ENCODE measurements at regions not wholly inside any gene's neighbourhood (a gene's known extent, or its start where the extent isn't known, plus 50 kb on each side); places are given as distances from the start of the nearest gene placed in this dataset.

DNA sequence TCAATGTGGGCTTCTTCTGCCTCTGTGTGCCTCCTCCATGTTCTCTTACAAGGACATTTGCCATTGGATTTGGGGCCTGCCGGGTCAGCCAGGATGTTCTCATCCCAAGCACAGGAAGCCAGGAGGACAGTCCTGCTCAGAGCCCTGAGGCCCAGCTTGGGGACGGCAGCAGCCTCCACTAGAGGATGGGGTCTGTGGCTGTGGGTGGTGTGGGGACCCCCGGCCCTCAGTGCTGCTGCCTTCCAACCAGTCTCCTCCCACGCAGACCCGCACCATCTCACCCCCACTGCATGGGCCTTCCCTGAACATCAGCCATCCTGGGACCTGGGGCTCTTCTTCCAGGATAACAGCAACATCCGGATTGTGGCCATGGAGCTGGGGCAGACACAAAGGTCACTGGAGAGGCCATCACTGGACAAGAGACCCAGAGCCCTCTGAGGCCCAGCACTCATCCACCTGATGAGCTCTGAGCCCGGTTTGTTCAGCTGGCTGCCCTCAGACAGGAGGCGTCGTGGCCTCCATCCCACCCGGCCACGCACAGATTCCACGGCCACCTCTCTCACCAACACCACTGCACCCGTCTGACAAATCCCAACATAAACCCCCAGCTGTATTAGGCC lies 56.5 kb upstream of the C14orf180 start:
- DNase-seq (ENCODE audit: extremely low read depth in 1 of 4, low spot score in 3 of 4) (no peak), FAIRE-seq (no peak), ATAC-seq (no peak)
- Histone ChIP-seq H3K9ac (ENCODE audit: insufficient read depth in 1 of 2, low read depth in 2 of 2, low read length in 2 of 2) (no peak overlapping the region; a peak in 1 of 4 replicates), H2AFZ (ENCODE audit: low read depth, low read length) (no peak overlapping the region), H3K9me3 (replicated peaks; ENCODE audit: control insufficient read depth, insufficient read depth, low read depth, low read length) (no peaks in the 10 kb centered on the region), H3K4me3 (no peak overlapping the region), H4K20me1 (replicated peaks; ENCODE audit: control insufficient read depth, insufficient read depth, low read length) (no peaks in the 10 kb centered on the region), H3K4me2 (ENCODE audit: insufficient read depth, low read length) (no peak overlapping the region), H3K36me3 (ENCODE audit: control insufficient read depth, insufficient read depth, low read length) (no peaks in the 10 kb centered on the region), H3K9me1 (ENCODE audit: control insufficient read depth, insufficient read depth, low read length) (no peaks in the 10 kb centered on the region), H3K79me2 (ENCODE audit: control insufficient read depth, insufficient read depth, low read length) (no peaks in the 10 kb centered on the region), H3K27ac (ENCODE audit: extremely low read depth, low read depth, low read length) (no peak overlapping the region), H3K4me1 (replicated peaks in 1 of 2; ENCODE audit: control insufficient read depth in 2 of 2, insufficient read depth in 2 of 2, low read length in 2 of 2) (no peaks in the 10 kb centered on the region), H3K27me3 (ENCODE audit: control insufficient read depth in 2 of 2, insufficient read depth in 2 of 2, low read length in 2 of 2) (no peaks in the 10 kb centered on the region)
- TF ChIP-seq, protein P1, sequence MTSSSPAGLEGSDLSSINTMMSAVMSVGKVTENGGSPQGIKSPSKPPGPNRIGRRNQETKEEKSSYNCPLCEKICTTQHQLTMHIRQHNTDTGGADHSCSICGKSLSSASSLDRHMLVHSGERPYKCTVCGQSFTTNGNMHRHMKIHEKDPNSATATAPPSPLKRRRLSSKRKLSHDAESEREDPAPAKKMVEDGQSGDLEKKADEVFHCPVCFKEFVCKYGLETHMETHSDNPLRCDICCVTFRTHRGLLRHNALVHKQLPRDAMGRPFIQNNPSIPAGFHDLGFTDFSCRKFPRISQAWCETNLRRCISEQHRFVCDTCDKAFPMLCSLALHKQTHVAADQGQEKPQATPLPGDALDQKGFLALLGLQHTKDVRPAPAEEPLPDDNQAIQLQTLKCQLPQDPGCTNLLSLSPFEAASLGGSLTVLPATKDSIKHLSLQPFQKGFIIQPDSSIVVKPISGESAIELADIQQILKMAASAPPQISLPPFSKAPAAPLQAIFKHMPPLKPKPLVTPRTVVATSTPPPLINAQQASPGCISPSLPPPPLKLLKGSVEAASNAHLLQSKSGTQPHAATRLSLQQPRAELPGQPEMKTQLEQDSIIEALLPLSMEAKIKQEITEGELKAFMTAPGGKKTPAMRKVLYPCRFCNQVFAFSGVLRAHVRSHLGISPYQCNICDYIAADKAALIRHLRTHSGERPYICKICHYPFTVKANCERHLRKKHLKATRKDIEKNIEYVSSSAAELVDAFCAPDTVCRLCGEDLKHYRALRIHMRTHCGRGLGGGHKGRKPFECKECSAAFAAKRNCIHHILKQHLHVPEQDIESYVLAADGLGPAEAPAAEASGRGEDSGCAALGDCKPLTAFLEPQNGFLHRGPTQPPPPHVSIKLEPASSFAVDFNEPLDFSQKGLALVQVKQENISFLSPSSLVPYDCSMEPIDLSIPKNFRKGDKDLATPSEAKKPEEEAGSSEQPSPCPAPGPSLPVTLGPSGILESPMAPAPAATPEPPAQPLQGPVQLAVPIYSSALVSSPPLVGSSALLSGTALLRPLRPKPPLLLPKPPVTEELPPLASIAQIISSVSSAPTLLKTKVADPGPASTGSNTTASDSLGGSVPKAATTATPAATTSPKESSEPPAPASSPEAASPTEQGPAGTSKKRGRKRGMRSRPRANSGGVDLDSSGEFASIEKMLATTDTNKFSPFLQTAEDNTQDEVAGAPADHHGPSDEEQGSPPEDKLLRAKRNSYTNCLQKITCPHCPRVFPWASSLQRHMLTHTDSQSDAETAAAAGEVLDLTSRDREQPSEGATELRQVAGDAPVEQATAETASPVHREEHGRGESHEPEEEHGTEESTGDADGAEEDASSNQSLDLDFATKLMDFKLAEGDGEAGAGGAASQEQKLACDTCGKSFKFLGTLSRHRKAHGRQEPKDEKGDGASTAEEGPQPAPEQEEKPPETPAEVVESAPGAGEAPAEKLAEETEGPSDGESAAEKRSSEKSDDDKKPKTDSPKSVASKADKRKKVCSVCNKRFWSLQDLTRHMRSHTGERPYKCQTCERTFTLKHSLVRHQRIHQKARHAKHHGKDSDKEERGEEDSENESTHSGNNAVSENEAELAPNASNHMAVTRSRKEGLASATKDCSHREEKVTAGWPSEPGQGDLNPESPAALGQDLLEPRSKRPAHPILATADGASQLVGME (CRISPR knock-in tag; IDR thresholded peaks at IDR 0.05): no peak
- TF ChIP-seq HMG20B (CRISPR knock-in tag; IDR thresholded peaks at IDR 0.05) (no peak), ZNF41 (CRISPR knock-in tag; conservative IDR thresholded peaks at IDR 0.05) (no peak), MXI1 (IDR thresholded peaks at IDR 0.05; ENCODE audit: low read depth, low read length) (no peak), HIVEP1 (CRISPR knock-in tag; IDR thresholded peaks at IDR 0.05) (no peak)
- BruUV-seq (replicated peaks): no TSS peak
- intact Hi-C loops (cut with micrococcal nuclease): no loop called here
- ChIA-PET CTCF (ENCODE audit: low intra/inter-chr PET ratio) (no interaction called here), POLR2A (interaction anchor here (0.7 kb wide), 2 partner anchors 41 to 90 kb away, joined by 3 read pairs; no protein-coding TSS in a partner anchor)
- in situ Hi-C loops (cut with MboI): no loop called here
- 0% methylated on average over 10 of the region's 13 CpGs for WGBS (ENCODE audit: insufficient coverage, low coverage, missing lambda C conversion rate)

All from K562 (cell line).